AG08396 (cell line): ENCODE measurements at regions not wholly inside any gene's neighbourhood (a gene's known extent, or its start where the extent isn't known, plus 50 kb on each side); places are given as distances from the start of the nearest gene placed in this dataset.

Experiments used
- DNase-seq: peaks from one replicate; pipeline ENCODE4 v3.0.0; 2012; ENCODE audit warnings: low spot score, mixed read lengths

GRCh38 chr20:40769677-40770285, 80.7 kb upstream of the MAFB start:
- DNase-seq, result no peak

- DNase-seq, result no peak
These were observed 81.7 kb upstream of the MAFB start for GRCh38 chr20:40770564-40771307.

GRCh38 chr20:40771308-40771610, 82.2 kb upstream of the MAFB start:
- no peak for DNase-seq

GRCh38 chr20:40771848-40772511, 82.9 kb upstream of the MAFB start:
- no peak for DNase-seq

- no peak for DNase-seq
These were observed 84.3 kb upstream of the MAFB start for GRCh38 chr20:40773376-40773775.

- DNase-seq, result no peak
These were observed 85.2 kb upstream of the MAFB start for GRCh38 chr20:40774252-40774651.

- DNase-seq, result no peak
These were observed 86.6 kb upstream of the MAFB start for GRCh38 chr20:40775561-40776146.

- no peak for DNase-seq
These were observed 87.7 kb upstream of the MAFB start for GRCh38 chr20:40776466-40777457.

- DNase-seq, result no peak
These were observed 88.6 kb upstream of the MAFB start for GRCh38 chr20:40777653-40778052.

- no peak for DNase-seq
These were observed 90.0 kb upstream of the MAFB start for GRCh38 chr20:40778894-40779496.

- no peak for DNase-seq
These were observed 92.4 kb upstream of the MAFB start for GRCh38 chr20:40781327-40782042.

- no peak for DNase-seq
These were observed 93.0 kb upstream of the MAFB start for GRCh38 chr20:40782043-40782368.

- DNase-seq, result no peak
These were observed 96.3 kb upstream of the MAFB start for GRCh38 chr20:40785346-40785745.

- DNase-seq, result no peak
These were observed 97.3 kb upstream of the MAFB start for GRCh38 chr20:40786336-40786735.

GRCh38 chr20:40787941-40788340, 98.9 kb upstream of the MAFB start:
- DNase-seq, result no peak

GRCh38 chr20:40797425-40797824, 108.4 kb upstream of the MAFB start:
- DNase-seq, result peak; percentile 42

- DNase-seq, result no peak
These were observed 109.0 kb upstream of the MAFB start for GRCh38 chr20:40798066-40798465.

- no peak for DNase-seq
These were observed 113.8 kb upstream of the MAFB start for GRCh38 chr20:40802886-40803285.

- DNase-seq, result no peak
These were observed 114.3 kb upstream of the MAFB start for GRCh38 chr20:40803381-40803780.

GRCh38 chr20:40805592-40805991, 116.6 kb upstream of the MAFB start:
- no peak for DNase-seq
